ENCODE measurements at regions not wholly inside any gene's neighbourhood (a gene's known extent, or its start where the extent isn't known, plus 50 kb on each side); places are given as distances from the start of the nearest gene placed in this dataset.

- no peak for DNase-seq
- peaks cover 4% of the 10 kb centered on the region for H3K4me1 ChIP-seq (ENCODE audit: control insufficient read depth, insufficient read depth, low read length)
- intact Hi-C loops (cut with micrococcal nuclease), result loop anchor here (5.0 kb wide), 1 partner anchor 271 kb away; no protein-coding TSS in a partner anchor
- H3K27me3 ChIP-seq (ENCODE audit: control insufficient read depth, insufficient read depth, low read length), result peaks cover 3% of the 10 kb centered on the region
- H3K27ac ChIP-seq (ENCODE audit: low read length), result no peak overlapping the region
- no peak for ATAC-seq
- 59% methylated on average over 9 of the region's 9 CpGs for WGBS (ENCODE audit: insufficient coverage)
- peaks cover 4% of the 10 kb centered on the region in 2 donors for H3K4me1 Mint-ChIP-seq
- no peaks in the 10 kb centered on the region for H3K9me3 ChIP-seq (ENCODE audit: control insufficient read depth, insufficient read depth, low read length)
- H3K36me3 Mint-ChIP-seq, result no peaks in the 10 kb centered on the region
- peaks cover 23 to 29% of the 10 kb centered on the region in 2 donors for H3K27me3 Mint-ChIP-seq (ENCODE audit: low read depth in 2 of 2)
- no peak overlapping the region for H3K4me3 ChIP-seq (ENCODE audit: low read length)
- H3K36me3 ChIP-seq (ENCODE audit: control insufficient read depth, insufficient read depth, low read length), result no peaks in the 10 kb centered on the region
- no peak for TF ChIP-seq CTCF (IDR thresholded peaks at IDR 0.05)
- no peaks in the 10 kb centered on the region for H3K9me3 Mint-ChIP-seq
- no peak overlapping the region for H3K4me3 Mint-ChIP-seq
- H3K27ac Mint-ChIP-seq, result no peak overlapping the region
Measured at GRCh38 chr3:150225986-150226385, 182.1 kb upstream of the TSC22D2 start.

- peaks cover 3% of the 10 kb centered on the region for H3K27me3 ChIP-seq (ENCODE audit: control insufficient read depth, insufficient read depth, low read length)
- Mint-ChIP-seq H3K4me3 (no peak overlapping the region), H3K27ac (no peak overlapping the region), H3K4me1 (peaks cover 5% of the 10 kb centered on the region in 2 donors), H3K9me3 (no peaks in the 10 kb centered on the region), H3K27me3 (ENCODE audit: low read depth in 2 of 2) (peaks cover 24 to 29% of the 10 kb centered on the region in 2 donors), H3K36me3 (no peaks in the 10 kb centered on the region)
- H3K4me3 ChIP-seq (ENCODE audit: low read length), result no peak overlapping the region
- no peaks in the 10 kb centered on the region for H3K36me3 ChIP-seq (ENCODE audit: control insufficient read depth, insufficient read depth, low read length)
- no peak for TF ChIP-seq CTCF (IDR thresholded peaks at IDR 0.05)
- intact Hi-C loops (cut with micrococcal nuclease), result no loop called here
- peaks cover 6% of the 10 kb centered on the region for H3K4me1 ChIP-seq (ENCODE audit: control insufficient read depth, insufficient read depth, low read length)
- no peak overlapping the region for H3K27ac ChIP-seq (ENCODE audit: low read length)
- 97% methylated on average over 4 of the region's 4 CpGs for WGBS (ENCODE audit: insufficient coverage)
- DNase-seq (no peak), ATAC-seq (no peak)
- no peaks in the 10 kb centered on the region for H3K9me3 ChIP-seq (ENCODE audit: control insufficient read depth, insufficient read depth, low read length)
Measured at GRCh38 chr3:150223558-150223957, 184.5 kb upstream of the TSC22D2 start.

- Histone ChIP-seq H3K36me3 (ENCODE audit: control insufficient read depth, insufficient read depth, low read length) (no peaks in the 10 kb centered on the region), H3K9me3 (ENCODE audit: control insufficient read depth, insufficient read depth, low read length) (peaks cover 2% of the 10 kb centered on the region), H3K27me3 (ENCODE audit: control insufficient read depth, insufficient read depth, low read length) (peaks cover 3% of the 10 kb centered on the region), H3K27ac (ENCODE audit: low read length) (no peak overlapping the region), H3K4me3 (ENCODE audit: low read length) (no peak overlapping the region), H3K4me1 (ENCODE audit: control insufficient read depth, insufficient read depth, low read length) (peaks cover 6% of the 10 kb centered on the region)
- Mint-ChIP-seq H3K4me3 (no peak overlapping the region), H3K36me3 (no peaks in the 10 kb centered on the region), H3K27ac (no peak overlapping the region), H3K27me3 (ENCODE audit: low read depth in 2 of 2) (peaks cover 24 to 29% of the 10 kb centered on the region in 2 donors), H3K9me3 (no peaks in the 10 kb centered on the region), H3K4me1 (peaks cover 5% of the 10 kb centered on the region in 2 donors)
- no peak for TF ChIP-seq CTCF (IDR thresholded peaks at IDR 0.05)
- ATAC-seq (no peak), DNase-seq (no peak)
- intact Hi-C loops (cut with micrococcal nuclease), result no loop called here
- WGBS (ENCODE audit: insufficient coverage), result 67% methylated on average over 8 of the region's 10 CpGs
Measured at GRCh38 chr3:150222691-150223489, 185.2 kb upstream of the TSC22D2 start.

Measured in natural killer cell (primary cell).